Ascending aorta (tissue), 2 donors: ENCODE measurements at regions not wholly inside any gene's neighbourhood (a gene's known extent, or its start where the extent isn't known, plus 50 kb on each side); places are given as distances from the start of the nearest gene placed in this dataset.

ENCODE experiments used
- DNase-seq, 2 donors: peaks; one replicate each; pipeline ENCODE4 v3.0.0-alpha.2; 2019; ENCODE audit warnings: low spot score in 2 of 2
- H3K27ac ChIP-seq, 2 donors: fragments of 200-600 bp; sonication (generic); one replicate each; pipeline ENCODE4 v1.5.1; 2016 to 2017; ENCODE audit warnings: mild to moderate bottlenecking in 1 of 2
- H3K27me3 ChIP-seq: fragments of 200-600 bp; sonication (generic); one replicate; pipeline ENCODE4 v1.5.1; 2017
- H3K36me3 ChIP-seq, 2 donors: fragments of 200-600 bp; sonication (generic); one replicate each; pipeline ENCODE4 v1.5.1; 2016
- H3K4me1 ChIP-seq, 2 donors: fragments of 200-600 bp; sonication (generic); one replicate each; pipeline ENCODE4 v1.5.1; 2016 to 2017; ENCODE audit warnings: mild to moderate bottlenecking in 1 of 2
- H3K4me3 ChIP-seq, 2 donors: fragments of 200-600 bp; sonication (generic); one replicate each; pipeline ENCODE4 v1.5.1; 2016 to 2017; ENCODE audit warnings: mild to moderate bottlenecking in 1 of 2
- H3K9me3 ChIP-seq, 2 donors: fragments of 200-600 bp; sonication (generic); one replicate each; pipeline ENCODE4 v1.5.1; 2016
- CTCF ChIP-seq, 3 experiments: fragments of 200-600 bp in 2 of 3; fragments of 450-650 bp in 1 of 3; sonication (generic) in 2 of 3; IDR thresholded peaks; one replicate each; pipeline ENCODE4 v1.5.1; 2016 to 2019; ENCODE audit warnings: antibody characterized with exemption in 3 of 3, mild to moderate bottlenecking in 1 of 3, moderate library complexity in 1 of 3
- intact Hi-C: fragments of 100-400 bp; cut with DNase I; formaldehyde crosslinking; loops from one replicate; pipeline ENCODE4 v1.15.1; 2023

GRCh38 chr10:3312403-3312940 lies 139.9 kb upstream of the PITRM1 start:
- no peaks in the 10 kb centered on the region for H3K4me1 ChIP-seq
- no peak overlapping the region for H3K27ac ChIP-seq
- DNase-seq: no peak
- intact Hi-C loops: no loop called here
- no peak for TF ChIP-seq CTCF (IDR thresholded peaks at IDR 0.05)
- no peaks in the 10 kb centered on the region for H3K27me3 ChIP-seq
- H3K4me3 ChIP-seq: no peak overlapping the region
- H3K36me3 ChIP-seq: no peaks in the 10 kb centered on the region
- H3K9me3 ChIP-seq: no peaks in the 10 kb centered on the region

DNA sequence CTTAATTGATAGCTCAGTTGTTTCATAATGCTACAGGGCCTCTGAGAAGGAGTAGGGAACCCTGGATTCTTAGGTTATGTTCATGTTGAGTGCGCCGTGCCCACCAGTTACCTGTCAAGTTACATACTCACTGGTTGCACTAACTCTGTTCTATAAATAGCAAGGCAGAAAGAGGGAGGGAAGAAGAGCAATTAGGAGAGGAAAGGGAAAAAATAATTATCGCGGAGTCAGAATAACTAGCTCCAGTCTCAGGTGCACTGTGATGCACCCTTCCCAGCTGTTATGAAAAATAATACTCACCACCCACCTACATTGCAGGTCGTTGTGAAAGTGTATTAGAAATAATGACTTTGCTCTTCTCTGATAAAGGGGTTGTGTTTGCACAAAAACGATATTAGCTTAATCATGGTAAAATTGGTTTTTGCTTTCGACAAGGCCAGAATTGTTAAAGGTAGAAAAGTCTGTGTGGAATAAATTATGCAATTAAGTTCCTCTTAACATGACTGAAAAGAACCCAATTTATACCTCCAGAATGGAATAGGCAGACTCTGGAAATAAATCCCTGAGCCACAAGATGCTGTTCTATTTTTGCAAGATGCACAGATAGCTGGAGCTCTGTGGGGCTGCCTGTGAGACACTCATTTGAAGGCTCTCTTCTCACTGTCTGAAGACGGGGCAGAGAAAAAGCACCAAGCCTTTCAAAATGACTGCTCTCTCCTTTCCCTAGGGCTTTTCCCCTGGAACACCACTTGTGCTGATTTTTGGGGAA lies 137.6 kb upstream of the PITRM1 start:
- TF ChIP-seq CTCF (IDR thresholded peaks at IDR 0.05): no peak
- no peak overlapping the region for H3K27ac ChIP-seq
- intact Hi-C loops: no loop called here
- no peak for DNase-seq
- no peaks in the 10 kb centered on the region for H3K4me1 ChIP-seq
- H3K9me3 ChIP-seq: no peaks in the 10 kb centered on the region
- no peaks in the 10 kb centered on the region for H3K36me3 ChIP-seq
- H3K27me3 ChIP-seq: no peaks in the 10 kb centered on the region
- no peak overlapping the region for H3K4me3 ChIP-seq

DNA sequence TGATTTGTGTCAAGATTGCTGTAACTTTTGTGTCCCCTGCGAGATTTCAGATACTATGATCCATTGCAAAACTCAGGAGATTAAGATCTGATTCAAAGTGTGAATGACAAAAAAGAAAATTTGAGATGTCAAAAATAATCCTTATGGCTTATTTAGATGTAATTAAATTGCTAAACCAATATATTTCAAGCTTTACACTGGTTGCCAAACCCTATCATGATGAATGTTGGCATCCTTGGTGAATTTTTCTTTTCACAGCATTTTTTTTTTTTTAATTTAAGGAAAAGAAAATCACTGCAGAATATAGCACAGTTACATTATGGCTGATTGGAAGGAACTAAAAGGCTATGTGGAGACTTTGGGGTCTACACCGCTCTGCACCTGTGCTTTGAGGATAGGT lies 133.5 kb upstream of the PITRM1 start:
- intact Hi-C loops: no loop called here

GRCh38 chr10:3295582-3296151 lies 123.1 kb upstream of the PITRM1 start:
- Histone ChIP-seq H3K27ac (no peak overlapping the region), H3K36me3 (no peaks in the 10 kb centered on the region), H3K9me3 (no peaks in the 10 kb centered on the region), H3K4me1 (peaks cover 0 to 13% of the 10 kb centered on the region in 2 donors), H3K27me3 (no peaks in the 10 kb centered on the region), H3K4me3 (no peak overlapping the region)
- intact Hi-C loops: no loop called here
- TF ChIP-seq CTCF (IDR thresholded peaks at IDR 0.05): no peak
- DNase-seq: no peak

More for the DNA sequence above, 133.5 kb upstream of the PITRM1 start:
- Histone ChIP-seq H3K27ac (no peak overlapping the region), H3K9me3 (no peaks in the 10 kb centered on the region), H3K4me3 (no peak overlapping the region), H3K36me3 (no peaks in the 10 kb centered on the region), H3K4me1 (no peaks in the 10 kb centered on the region), H3K27me3 (no peaks in the 10 kb centered on the region)
- TF ChIP-seq CTCF (IDR thresholded peaks at IDR 0.05): no peak
- DNase-seq: no peak

GRCh38 chr10:3294919-3295581 lies 122.5 kb upstream of the PITRM1 start:
- no peak for DNase-seq
- Histone ChIP-seq H3K27ac (no peak overlapping the region), H3K36me3 (no peaks in the 10 kb centered on the region), H3K4me3 (no peak overlapping the region), H3K9me3 (no peaks in the 10 kb centered on the region), H3K4me1 (peaks cover 0 to 13% of the 10 kb centered on the region in 2 donors), H3K27me3 (no peaks in the 10 kb centered on the region)
- intact Hi-C loops: no loop called here
- no peak for TF ChIP-seq CTCF (IDR thresholded peaks at IDR 0.05)
